Stomach (tissue), 4 donors: ENCODE measurements at regions not wholly inside any gene's neighbourhood (a gene's known extent, or its start where the extent isn't known, plus 50 kb on each side); places are given as distances from the start of the nearest gene placed in this dataset.

Source experiments
- CTCF ChIP-seq, 7 experiments: fragments of 450-650 bp in 4 of 7; fragments of 200-600 bp in 3 of 7; sonication (generic) in 3 of 7; IDR thresholded peaks; one replicate each; pipeline ENCODE4 v1.5.1; 2016 to 2019; ENCODE audit warnings: antibody characterized with exemption in 7 of 7, control low read depth in 2 of 7, mild to moderate bottlenecking in 1 of 7
- POLR2A ChIP-seq, 4 donors: fragments of 450-650 bp; IDR thresholded peaks; one replicate each; pipeline ENCODE4 v1.6.1; 2016; ENCODE audit warnings: antibody characterized with exemption in 4 of 4, control low read depth in 2 of 4, mild to moderate bottlenecking in 1 of 4, moderate library complexity in 1 of 4

DNA sequence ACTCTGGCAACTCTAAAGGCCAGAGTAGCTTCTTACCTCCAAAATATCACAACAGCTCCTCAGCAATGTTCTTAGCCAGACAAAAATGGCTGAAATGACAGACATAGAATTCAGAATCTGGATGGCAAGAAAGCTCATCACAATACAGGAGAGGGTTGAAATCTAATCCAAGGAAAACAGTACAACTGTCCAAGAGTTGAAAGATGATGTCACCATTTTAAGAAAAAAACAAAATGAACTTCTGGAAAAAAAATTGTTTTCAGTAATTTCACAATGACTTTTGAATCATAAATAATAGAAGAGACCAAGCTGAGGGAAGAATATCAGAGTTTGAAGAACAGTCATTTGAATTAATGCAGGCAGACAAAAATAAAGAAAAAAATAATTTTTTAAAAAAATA is 479.5 kb downstream of the ZWINT start:
- no peak for TF ChIP-seq CTCF (IDR thresholded peaks at IDR 0.05)
- TF ChIP-seq POLR2A (IDR thresholded peaks at IDR 0.05): no peak
